ENCODE measurements at regions not wholly inside any gene's neighbourhood (a gene's known extent, or its start where the extent isn't known, plus 50 kb on each side); places are given as distances from the start of the nearest gene placed in this dataset.

DNA sequence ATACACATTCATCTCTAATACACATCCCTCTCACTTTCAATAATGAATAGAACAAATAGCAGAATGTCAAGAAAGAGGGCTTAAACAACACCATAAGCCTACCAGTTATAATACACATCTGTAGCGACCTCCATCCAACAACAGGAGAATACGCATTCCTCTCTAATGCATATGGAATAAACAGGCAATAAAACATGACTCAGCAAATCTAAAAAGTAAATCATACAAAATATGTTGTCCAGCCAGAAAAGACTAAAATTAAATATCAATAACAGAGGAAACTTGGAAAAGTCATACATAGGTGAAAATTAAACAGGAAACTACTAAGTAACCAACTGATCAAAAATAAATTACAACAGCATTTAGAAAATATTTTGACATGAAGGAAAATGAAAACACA is 1127.5 kb upstream of the NCAM2 start:
- no peak for DNase-seq

DNA sequence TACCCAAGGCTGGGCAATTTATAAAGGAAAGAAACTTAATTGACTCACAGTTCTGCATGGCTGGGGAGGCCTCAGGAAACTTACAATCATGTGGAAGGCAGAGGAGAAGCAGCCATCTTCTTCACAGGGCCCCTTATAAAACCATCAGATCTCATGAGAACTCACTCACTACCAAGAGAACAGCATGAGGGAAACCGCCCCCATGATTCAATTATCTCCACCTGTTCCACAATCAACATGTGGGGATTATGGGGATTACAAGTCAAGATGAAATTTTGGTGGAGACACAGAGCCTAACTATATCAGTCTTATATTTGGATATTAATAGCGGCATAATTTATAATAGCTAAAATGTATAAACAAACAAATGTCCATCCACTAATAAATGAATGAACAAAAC is 1123.7 kb upstream of the NCAM2 start:
- DNase-seq = no peak

DNA sequence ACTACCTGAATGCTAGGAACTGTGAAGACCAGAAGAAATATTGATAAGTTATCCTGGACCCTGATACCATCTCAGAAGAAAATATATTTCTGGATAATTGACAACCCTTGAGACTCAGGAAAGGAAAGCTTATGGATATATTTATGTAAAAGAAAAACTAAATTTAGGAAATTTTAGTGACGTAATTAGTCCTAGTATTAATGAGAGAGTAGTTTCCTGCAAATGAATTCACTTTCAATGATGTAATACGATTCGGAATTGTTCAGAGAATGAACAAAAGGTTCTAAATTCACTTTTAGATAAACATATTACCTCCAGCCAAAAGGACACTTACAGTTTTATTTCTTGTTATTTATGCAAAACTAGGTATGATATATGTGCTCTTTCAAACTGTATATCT is 1120.1 kb upstream of the NCAM2 start:
- no peak for DNase-seq

DNA sequence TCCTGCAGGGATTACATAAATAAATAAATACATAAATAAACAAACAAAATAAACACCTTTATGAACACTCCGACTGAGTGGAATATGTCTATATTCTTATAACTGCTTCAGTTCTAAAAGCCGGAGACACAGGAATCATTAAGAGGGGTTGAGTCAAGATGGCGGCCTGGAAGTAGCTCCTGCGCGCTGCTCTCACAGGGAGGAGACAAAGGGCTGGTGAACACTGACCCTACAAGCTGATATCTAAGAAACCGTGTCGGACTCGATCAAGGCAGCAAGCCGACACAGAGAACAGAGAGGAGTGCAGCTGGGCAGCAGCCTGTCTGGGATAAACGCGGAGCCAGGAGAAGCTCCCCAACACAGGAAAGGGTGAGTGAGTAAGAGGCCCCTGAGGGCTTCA is 1098.6 kb upstream of the NCAM2 start:
- DNase-seq = no peak

DNA sequence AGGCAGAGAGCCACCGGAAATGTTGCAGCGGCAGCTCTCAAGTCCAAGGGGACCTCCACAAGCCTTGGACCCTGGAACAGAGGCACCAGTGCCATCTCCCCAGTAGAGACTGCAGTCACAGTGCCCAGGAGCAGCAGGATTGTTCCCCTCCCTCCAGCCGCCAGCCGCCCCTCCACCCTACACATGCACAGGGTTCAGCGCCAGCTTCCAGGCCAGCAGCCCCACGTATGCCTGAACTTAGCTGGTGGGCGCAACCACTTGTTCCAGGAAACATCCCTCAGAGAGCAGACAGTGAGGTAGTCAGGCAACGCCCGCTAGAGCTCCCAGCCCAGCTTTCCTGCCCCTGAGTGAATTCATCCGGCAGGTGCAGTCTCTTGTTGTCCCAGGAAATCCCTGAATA is 1098.1 kb upstream of the NCAM2 start:
- no peak for DNase-seq

DNA sequence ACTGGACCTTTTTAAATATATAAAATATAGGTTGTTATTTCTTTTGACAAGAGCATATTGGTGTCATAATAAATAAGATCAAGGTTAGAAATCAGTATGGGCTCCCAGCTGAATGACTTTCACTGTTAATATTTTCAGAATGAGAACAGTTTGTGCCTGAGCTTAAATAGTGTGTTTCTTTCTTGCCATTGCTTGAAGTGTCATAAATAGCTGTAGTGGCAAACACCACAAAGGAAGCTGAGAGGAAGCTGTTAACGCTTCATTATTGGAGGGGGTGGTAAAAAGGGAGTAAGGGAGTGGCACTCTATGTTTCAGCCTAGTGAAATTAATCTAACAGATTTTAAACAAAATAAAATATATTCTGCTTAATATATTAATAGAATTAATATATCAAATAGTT is 1089.8 kb upstream of the NCAM2 start:
- DNase-seq = no peak

DNA sequence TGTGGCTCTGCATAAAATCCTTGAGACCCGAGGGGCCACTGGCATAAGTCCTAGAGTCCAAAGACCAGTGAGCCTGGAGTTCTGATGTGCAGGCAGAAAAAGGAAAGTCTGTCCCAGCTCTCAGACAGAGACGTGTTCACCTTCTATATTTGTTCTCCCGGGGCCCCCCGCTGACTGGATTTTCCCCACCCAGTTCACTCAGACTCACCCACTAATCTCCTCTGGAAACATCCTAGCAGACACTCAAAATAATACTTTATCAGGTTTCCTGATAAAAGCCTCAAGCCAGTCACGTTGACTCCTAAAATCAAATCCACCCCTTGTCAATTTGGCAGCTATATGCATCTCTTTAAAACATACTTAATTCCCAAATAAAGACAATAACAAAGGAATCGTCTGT is 1084.2 kb upstream of the NCAM2 start:
- DNase-seq = no peak

DNA sequence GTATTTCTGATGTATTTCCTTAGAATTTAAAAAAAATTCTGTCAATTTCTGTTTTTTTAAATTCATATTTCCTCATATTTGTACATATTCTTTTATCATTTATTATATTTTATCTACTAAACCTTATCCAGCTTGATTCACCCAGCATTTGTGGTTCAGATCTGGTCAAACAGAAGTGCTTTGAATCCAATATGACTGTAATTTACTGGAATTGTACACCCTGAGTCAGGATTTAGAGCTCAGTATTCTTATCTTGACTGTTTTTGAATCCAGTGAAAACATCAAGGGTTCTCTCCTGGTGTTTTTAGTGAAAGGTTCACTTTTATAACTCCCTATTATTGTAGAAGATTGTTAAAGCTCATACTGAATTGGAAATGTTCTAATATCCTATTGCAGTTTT is 1077.0 kb upstream of the NCAM2 start:
- no peak for DNase-seq

DNA sequence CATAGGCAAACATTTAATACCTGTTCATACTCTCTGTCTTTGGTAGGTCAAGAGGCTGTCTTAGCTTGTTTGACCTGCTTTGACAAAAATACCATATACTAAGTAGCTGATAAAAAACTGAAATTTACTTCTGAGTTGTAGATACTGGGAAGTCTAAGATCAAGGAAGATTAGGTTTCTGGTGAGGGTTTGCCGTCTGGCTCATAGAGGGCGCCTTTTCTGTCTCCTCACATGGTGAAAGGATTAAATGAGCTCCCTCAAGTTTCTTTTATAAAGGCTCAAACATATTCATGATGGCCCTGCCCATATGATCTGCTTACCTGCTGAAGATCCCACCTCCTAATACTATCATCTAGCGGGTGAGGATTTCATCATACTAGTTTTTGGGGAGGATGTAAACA is 1076.1 kb upstream of the NCAM2 start:
- DNase-seq = no peak

DNA sequence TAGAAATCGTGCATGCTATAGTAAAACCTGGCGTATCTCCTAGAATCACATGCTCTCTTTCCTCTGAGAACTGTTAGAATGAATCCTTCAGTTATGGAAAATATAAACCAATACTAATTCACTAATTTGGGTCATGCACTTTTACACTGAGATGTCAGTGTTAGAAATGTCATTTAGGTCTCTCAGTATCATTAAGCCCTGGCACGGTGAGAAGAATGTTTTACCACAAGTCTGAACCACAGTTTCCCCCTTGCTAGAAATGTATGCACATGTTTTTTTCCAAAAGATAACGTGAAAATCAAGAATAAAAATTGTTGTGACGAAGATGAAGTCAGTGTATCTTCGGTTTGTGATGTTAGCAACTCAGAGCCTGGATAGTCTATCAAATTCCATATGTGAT is 1062.7 kb upstream of the NCAM2 start:
- DNase-seq = no peak

DNA sequence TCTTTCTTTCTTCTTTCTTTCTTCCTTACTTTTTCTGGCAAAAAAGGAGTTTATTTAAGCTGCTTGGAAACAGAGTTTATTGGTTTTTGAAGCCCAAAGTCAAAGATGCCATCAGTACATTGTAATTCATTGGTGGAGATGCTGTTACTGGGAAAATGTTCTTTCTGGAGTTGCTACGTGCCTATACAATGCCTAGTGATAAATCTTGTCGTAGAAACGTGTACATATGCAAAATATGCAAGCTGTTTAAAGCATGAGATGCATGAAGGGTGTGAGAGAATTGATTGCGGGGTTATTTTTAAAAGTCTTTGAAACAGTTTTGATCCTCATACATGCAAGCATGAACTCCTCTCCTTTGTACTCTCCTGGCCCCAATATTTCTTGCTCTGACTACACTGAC is 1060.6 kb upstream of the NCAM2 start:
- no peak for DNase-seq

DNA sequence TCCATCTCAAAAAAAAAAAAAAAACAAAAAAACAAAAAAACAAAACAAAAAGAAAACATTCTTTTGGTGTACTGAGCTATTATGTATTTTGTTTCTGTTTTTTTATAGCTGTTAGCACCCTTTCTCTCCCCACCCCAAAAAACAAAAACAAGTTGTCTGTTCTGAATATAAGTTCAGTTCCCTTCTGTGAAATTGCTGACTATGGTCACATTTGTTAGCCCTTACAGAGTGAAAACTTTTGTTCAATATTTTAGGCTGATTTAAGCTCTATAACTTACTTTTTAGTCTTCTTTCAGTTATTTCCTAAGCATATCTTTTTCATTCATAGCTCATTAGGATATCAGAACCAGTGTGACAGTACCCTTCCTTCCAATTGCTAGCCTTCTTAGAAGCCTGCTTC is 1056.6 kb upstream of the NCAM2 start:
- DNase-seq = no peak

DNA sequence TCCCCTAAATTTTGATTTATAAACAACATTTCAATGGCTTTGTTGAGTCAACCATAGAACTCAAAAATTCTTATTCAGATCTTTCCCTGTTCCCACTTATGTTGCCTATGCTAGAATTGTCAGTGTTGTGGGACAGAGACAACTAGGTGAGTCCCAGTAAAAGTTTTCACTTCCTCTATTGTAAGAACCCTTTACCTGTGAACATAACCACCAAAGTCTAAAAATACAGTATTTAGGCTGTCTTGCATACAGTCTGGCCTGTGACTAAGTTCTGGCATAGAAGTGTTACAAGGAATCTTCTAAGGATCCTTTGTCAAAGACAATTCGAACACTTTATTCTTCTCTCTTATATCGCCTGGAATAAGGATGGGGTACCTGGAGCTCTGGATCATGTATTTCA is 1047.9 kb upstream of the NCAM2 start:
- DNase-seq = no peak

DNA sequence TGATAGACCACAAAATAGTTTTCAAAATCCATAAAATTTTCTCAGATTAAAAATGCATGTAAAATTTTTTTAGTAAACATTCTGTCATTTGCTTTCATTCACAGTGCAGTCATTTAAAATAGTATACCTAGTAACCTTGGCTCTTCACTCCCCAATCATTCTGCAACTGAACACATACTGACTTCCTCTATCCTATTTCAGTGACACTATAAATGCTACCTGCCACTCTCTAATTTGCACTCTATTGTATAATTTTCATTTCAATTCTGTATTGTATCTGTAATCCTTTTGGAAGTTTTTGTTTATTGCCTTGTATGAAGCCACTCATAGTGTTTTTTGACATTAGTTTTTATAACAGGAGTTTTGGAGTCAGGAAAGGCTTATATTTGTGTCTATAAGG is 1029.1 kb upstream of the NCAM2 start:
- no peak for DNase-seq

DNA sequence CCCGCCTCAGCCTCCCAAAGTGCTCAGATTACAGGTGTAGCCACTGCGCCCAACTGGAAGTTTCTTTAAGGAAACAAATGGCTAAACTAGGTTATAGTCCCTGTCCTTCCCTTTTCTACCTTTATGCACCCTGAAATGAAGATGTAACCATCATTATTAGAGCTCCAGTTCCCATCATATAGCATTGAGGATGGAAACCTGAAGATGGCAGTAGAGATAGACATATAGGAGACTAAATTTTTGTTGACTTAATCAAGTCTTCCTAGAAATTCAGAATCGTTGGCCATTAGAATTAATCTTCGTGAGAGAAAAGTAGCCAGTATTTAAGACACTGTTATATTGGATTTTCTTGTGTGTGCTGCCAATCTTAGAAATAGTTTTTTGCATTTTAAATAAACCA is 1016.3 kb upstream of the NCAM2 start:
- DNase-seq = peak in 1 of 2 experiments; percentile 10

DNA sequence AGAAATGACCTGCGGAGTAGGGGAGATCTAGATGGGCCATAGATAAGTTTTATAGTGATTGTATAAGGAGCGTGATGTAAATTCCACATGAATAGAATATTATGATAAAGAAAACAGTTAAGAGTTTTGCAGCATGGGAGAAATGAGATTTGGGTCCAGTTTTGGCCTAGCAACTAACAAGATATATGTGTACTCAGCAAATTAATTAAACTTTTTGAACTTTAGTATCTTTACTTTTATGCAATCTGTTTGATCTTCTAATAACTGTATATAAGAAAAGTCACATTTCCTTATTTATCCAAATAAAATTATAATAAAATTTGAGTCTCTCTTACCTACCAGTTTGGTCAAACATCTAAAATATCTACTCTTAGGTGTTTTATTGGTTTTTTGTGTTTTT is 1011.8 kb upstream of the NCAM2 start:
- DNase-seq = no peak

DNA sequence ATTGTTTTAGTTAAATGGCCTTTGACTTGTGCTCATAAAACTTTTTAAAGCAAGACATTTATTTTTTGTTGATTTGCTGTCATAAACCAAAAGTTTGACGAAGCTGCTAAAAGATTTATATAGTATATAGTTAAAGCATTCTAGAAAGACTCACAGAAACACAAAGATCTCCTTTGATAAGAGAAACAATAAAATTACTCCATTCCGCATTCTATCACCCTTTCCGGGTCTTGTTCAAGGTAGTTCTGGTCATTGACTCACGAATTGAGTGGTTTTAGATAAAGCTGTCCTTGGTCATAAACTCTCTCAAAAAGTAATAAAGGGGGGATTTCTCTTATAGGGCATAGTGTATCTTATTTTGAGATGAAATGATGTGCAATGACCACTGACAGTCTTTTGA is 1010.5 kb upstream of the NCAM2 start:
- DNase-seq = no peak

DNA sequence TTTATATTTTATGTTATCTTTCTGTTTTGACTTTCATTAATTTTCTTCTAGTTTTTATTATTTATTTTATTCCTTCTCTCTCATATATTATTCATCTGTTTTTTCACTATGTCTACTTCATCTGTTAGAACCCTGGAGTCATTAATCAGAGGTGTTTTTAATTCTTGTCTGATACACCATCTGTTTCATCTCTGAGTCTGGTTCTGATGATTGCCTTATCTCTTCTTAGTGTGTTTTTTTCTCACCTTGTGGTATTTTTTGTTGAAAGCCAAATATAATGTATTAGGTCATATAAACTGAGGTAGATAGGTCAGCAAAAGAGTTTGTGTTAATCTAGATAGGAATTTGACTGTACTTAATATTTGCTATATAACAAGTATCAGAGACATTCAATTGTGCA is 1005.7 kb upstream of the NCAM2 start:
- no peak for DNase-seq

DNA sequence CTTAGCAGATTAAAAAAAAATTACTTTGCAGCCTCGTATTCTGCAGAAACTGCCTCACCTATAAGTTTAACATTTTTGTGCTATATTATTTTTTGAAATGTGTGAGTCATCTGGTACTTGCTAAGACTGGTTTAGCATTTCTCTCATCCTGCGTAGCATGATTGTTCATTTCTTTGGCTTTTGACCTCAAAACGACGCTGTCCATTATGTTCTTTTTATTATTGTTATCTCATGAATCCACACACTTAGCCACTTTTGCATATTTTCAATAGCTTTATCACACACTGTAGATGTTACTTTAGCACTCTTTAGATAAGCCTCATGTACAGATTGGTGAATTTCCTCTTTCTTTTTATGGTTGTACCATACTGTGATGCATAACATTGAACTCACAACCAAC is 1004.9 kb upstream of the NCAM2 start:
- DNase-seq = no peak

DNA sequence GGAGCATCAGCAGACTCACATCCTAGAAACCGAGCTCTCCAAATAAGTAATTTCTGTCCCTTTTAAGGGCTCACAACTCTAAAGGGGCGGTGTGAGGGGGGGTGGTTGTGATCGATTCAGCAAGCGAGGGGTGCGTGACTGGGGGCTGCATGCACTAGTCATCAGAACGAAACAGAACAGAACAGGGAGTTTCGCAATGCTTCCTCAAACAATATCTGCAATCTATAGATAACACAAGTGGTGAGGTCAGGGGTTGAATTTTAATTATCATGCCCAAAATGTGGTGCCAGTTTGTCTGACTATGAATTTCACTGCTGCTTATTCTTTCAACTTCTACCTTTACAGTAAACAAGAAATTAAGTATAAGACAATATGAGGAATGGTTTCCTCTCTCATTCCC is 1003.0 kb upstream of the NCAM2 start:
- no peak for DNase-seq

DNA sequence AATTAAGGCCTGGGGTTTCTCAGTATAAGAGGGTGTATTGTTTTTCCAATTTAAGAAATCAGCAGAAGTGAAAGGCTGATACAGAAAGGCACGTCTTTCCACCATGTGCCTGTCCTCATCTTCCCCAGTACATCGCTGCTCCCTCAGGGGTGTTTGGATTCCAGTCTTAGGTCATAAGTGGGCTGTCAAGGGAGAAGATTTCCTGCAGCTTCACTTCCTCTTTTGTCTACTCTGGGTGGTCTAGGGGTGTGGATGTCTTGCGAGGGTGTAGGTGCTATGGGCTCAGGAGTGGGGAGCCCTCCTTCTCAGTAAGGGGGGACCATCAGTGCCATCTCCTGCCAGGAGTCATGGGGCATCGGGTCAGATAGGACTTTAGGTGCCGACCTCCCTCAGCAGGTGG is 999.8 kb upstream of the NCAM2 start:
- no peak for DNase-seq

DNA sequence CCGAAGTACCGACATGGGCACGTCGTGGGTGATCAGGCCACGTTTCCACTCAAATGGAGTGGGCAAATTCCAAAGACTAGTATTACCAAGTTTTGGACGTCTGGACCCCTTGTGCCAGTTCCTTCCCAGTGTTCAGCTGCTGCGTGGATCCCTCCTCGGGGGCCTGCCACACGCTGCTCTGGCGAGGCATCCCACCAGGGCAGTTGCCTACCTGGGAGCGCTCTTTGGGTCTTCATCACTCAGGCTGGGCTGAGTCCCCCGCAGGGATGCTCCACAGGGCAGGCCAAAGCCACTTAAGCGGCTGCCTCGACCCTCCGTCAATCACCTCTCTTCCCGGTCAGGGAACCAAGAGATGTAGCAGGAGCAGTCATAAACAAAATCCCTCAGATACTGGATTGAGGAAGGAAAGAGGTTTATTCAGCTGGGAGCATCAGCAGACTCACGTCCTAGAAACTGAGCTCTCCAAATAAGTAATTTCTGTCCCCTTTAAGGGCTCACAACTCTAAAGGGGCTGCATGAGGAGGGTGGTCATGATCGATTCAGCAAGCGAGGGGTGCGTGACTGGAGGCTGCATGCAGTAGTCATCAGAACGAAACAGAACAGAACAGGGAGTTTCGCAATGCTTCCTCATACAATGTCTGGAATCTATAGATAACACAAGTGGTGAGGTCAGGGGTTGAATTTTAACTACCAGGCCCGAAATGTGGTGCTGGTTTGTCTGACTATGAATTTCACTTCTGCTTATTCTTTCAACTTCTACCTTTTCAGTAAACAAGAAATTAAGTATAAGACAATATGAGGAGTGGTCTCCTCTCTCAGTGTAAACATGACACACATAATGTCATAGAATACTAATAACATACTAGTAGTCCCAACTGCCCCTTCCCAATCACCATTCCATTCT is 998.6 kb upstream of the NCAM2 start:
- no peak for DNase-seq

DNA sequence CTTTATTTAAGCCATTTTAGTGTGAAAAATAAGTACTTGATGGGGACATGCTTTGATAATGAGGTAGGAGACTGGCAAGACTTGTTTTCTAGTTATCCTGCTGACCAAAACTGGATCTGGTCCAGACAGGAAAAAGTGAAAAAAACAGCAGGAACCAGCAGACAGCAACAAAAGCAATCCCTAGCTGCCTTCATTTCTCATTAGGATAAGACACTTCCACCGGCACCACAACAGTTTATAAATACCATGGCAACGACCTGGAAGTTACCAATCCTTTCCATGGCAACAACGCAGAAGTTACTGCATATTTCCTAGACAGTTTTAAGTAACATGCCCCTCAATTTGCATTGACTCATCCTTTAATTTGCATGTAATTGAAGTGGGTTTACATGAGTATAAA is 993.8 kb upstream of the NCAM2 start:
- peak; percentile 90 to 92 for DNase-seq

DNA sequence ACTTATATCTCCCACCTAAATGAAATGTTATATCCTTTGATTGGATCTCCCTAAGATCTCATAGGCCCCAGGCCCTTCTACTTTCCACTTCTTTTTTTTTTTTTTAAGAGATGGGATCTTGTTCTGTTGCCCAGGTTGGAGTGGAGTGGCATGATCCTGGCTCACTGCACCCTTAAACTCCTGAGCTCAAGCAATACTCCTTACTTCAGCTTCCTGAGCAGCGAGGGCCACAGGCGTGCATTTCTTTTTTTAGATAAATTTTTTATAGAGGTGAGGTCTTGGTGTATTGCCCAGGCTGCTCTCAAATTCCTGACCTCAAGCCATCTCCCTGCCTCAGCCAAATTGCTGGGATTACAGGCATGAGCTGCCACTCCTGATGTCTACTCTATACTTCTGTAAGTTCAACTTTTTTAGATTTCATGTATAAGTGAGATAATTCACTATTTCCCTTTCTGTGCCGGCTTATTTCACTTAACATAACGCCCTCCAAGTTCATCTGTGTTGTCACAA is 987.5 kb upstream of the NCAM2 start:
- no peak for DNase-seq

DNA sequence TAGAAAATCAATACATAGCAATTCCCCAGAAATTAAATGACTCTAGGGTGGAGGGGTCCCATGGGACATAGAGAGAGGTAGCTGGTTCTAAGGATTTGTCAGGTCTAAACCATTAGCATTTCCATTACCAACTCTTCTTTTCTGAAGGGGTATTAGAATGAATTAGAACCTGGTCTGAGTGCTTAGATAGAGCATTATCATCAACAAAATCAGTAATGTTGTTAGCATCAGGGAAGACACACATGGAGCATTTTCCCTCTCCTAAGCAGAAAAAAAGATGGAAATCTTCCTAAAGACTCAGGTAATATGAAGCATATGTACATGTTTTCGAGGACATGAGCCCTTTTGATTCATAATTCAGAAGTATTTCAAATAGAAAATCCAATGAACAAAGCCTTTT is 984.4 kb upstream of the NCAM2 start:
- DNase-seq = no peak

All from NCI-H446 (cell line).